ENCODE measurements at regions not wholly inside any gene's neighbourhood (a gene's known extent, or its start where the extent isn't known, plus 50 kb on each side); places are given as distances from the start of the nearest gene placed in this dataset.

DNA sequence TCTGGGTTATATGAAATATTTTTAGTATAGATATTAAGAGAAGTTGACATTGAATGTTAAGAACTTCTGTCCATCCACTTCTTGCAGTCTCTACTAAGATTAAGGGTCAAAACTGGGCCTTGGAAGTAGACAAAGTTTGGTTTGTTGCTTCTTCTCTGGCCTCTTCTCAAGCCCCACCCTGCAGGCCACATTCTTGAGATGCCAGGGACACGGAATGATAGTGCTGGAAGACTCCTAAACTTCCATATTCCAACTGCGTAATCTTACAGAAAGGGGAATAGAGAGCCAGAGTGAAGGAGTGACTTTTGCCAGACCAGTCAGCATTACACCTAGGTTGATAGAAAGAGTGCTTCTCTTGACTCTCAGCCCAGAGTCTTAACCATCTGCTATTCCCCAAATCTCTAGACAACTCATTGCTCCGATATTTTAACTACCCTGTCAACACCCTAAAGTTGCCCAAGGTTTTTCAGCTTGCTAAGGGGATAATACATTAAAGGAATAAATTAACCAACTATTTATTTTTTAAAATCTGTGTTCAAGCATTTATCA is 136.4 kb upstream of the SYN3 start:
- TF ChIP-seq, protein P1, sequence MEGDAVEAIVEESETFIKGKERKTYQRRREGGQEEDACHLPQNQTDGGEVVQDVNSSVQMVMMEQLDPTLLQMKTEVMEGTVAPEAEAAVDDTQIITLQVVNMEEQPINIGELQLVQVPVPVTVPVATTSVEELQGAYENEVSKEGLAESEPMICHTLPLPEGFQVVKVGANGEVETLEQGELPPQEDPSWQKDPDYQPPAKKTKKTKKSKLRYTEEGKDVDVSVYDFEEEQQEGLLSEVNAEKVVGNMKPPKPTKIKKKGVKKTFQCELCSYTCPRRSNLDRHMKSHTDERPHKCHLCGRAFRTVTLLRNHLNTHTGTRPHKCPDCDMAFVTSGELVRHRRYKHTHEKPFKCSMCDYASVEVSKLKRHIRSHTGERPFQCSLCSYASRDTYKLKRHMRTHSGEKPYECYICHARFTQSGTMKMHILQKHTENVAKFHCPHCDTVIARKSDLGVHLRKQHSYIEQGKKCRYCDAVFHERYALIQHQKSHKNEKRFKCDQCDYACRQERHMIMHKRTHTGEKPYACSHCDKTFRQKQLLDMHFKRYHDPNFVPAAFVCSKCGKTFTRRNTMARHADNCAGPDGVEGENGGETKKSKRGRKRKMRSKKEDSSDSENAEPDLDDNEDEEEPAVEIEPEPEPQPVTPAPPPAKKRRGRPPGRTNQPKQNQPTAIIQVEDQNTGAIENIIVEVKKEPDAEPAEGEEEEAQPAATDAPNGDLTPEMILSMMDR (IDR thresholded peaks at IDR 0.05): no peak
- TF ChIP-seq POLR2A (IDR thresholded peaks at IDR 0.05; ENCODE audit: low read depth) (no peak), EP300 (IDR thresholded peaks at IDR 0.05) (no peak), POLR2AphosphoS5 (IDR thresholded peaks at IDR 0.05) (no peak)
